A549 (cell line): ENCODE measurements at regions not wholly inside any gene's neighbourhood (a gene's known extent, or its start where the extent isn't known, plus 50 kb on each side); places are given as distances from the start of the nearest gene placed in this dataset.

Experiments
- ATAC-seq, 2 experiments: fragments of 200-7000 bp in 1 of 2; fragments of >200 bp in 1 of 2; cut with Nextera tagmentation in 1 of 2; cut with Tn5 transposase in 1 of 2; 3 replicates each; pipeline versions ENCODE4 v1.8.0 to v1.9.1; 2018 to 2020; ENCODE audit warnings: mild to moderate bottlenecking in 1 of 2, moderate library complexity in 1 of 2
- CTCF ChIA-PET: fragments of 300-600 bp; sonication (Branson Sonifier 250); formaldehyde crosslinking; extraction: SDS; loops from one replicate; lab custom pipeline; 2021; ENCODE audit warnings: antibody characterized with exemption, inconsistent platforms; lab: Yijun Ruan, JAX
- POLR2A ChIA-PET: fragments of 350-600 bp; formaldehyde crosslinking; extraction: SDS; loops from one replicate; lab custom pipeline; 2021; ENCODE audit warnings: antibody characterized with exemption, inconsistent platforms; lab: Yijun Ruan, JAX
- DNase-seq, 2 experiments: peaks; one replicate each; pipeline versions ENCODE4 v3.0.0 to v3.0.0-alpha.2; 2011 to 2016; ENCODE audit warnings: low read depth in 1 of 2, low spot score in 1 of 2
- FAIRE-seq: peaks from 2 replicates; lab custom pipeline; 2011; peaks lifted over from hg19 to GRCh38; lab: Jason Lieb, UNC
- H3K27ac ChIP-seq, 2 experiments: fragments of >200 bp; sonication (Bioruptor Twin); formaldehyde crosslinking; 3 replicates each; pipeline ENCODE4 v1.5.1; 2016 to 2017
- H3K4me1 ChIP-seq: fragments of >200 bp; sonication (Bioruptor Twin); formaldehyde crosslinking; 3 replicates; pipeline ENCODE4 v1.6.1; 2016
- H3K4me2 ChIP-seq: fragments of >200 bp; sonication (Bioruptor Twin); formaldehyde crosslinking; 3 replicates; pipeline ENCODE4 v1.6.1; 2016
- H3K4me3 ChIP-seq: fragments of >200 bp; sonication (Bioruptor Twin); formaldehyde crosslinking; 3 replicates; pipeline ENCODE4 v1.5.1; 2016
- H3K9me3 ChIP-seq: fragments of >200 bp; sonication (Bioruptor Twin); formaldehyde crosslinking; 3 replicates; pipeline ENCODE4 v1.6.1; 2016
- ATOH8 ChIP-seq: fragments of 250-450 bp; sonication (Bioruptor Pico); IDR thresholded peaks from 2 replicates; pipeline ENCODE4 v1.5.0; 2020; ENCODE audit warnings: low read depth, mild to moderate bottlenecking, moderate library complexity
- BHLHE40 ChIP-seq: IDR thresholded peaks from 2 replicates; pipeline ENCODE4 v1.6.1; 2012; ENCODE audit warnings: low read depth, low read length, inconsistent platforms
- CBX2 ChIP-seq: fragments of 200-600 bp; sonication (generic); IDR thresholded peaks from 2 replicates; pipeline ENCODE4 v1.6.1; 2016; ENCODE audit warnings: low read depth, mild to moderate bottlenecking, borderline replicate concordance
- CEBPB ChIP-seq, 2 experiments: fragments of >200 bp in 1 of 2; sonication (Bioruptor Twin) in 1 of 2; formaldehyde crosslinking in 1 of 2; IDR thresholded peaks; 2 replicates each; pipeline ENCODE4 v1.6.1; 2012 to 2016
- E2F6 ChIP-seq: IDR thresholded peaks from 2 replicates; pipeline ENCODE4 v1.6.1; 2012; ENCODE audit warnings: low read depth, borderline replicate concordance
- EP300 ChIP-seq, 2 experiments: fragments of >200 bp; sonication (Bioruptor Twin); formaldehyde crosslinking; IDR thresholded peaks; 2 replicates in 1 of 2; 3 replicates in 1 of 2; pipeline ENCODE4 v1.6.1; 2016 to 2017
- GATA3 ChIP-seq: IDR thresholded peaks from 2 replicates; pipeline ENCODE4 v1.6.1; 2012; ENCODE audit warnings: borderline replicate concordance
- HMGXB4 ChIP-seq: fragments of 250-450 bp; sonication (Bioruptor Pico); IDR thresholded peaks from 2 replicates; pipeline ENCODE4 v1.5.0; 2021; ENCODE audit warnings: mild to moderate bottlenecking, moderate library complexity, borderline replicate concordance
- HOXB5 ChIP-seq: fragments of 250-450 bp; sonication (Bioruptor Pico); IDR thresholded peaks from 2 replicates; pipeline ENCODE4 v1.5.0; 2020; ENCODE audit warnings: mild to moderate bottlenecking, moderate library complexity
- JUNB ChIP-seq: fragments of >200 bp; sonication (Bioruptor Twin); formaldehyde crosslinking; IDR thresholded peaks from 2 replicates; pipeline ENCODE4 v1.6.1; 2016
- KDM5A ChIP-seq: fragments of 200-600 bp; sonication (generic); IDR thresholded peaks from 2 replicates; pipeline ENCODE4 v1.6.1; 2016; ENCODE audit warnings: antibody characterized with exemption, mild to moderate bottlenecking
- MYC ChIP-seq: IDR thresholded peaks from 2 replicates; pipeline ENCODE4 v1.6.1; 2012; ENCODE audit warnings: mild to moderate bottlenecking, inconsistent platforms, low read length, improper control_type of control experiment, borderline replicate concordance
- PHF8 ChIP-seq: fragments of 200-600 bp; sonication (generic); IDR thresholded peaks from 2 replicates; pipeline ENCODE4 v1.6.1; 2016; ENCODE audit warnings: low read depth, mild to moderate bottlenecking, antibody characterized with exemption, moderate library complexity, borderline replicate concordance
- RAD21 ChIP-seq, 2 experiments: fragments of >200 bp in 1 of 2; sonication (Bioruptor Twin) in 1 of 2; formaldehyde crosslinking in 1 of 2; IDR thresholded peaks in 1 of 2; conservative IDR thresholded peaks in 1 of 2; 2 replicates in 1 of 2; 3 replicates in 1 of 2; pipeline ENCODE4 v1.6.1; 2012 to 2018; ENCODE audit warnings: inconsistent platforms in 1 of 2
- RARB ChIP-seq: fragments of 250-450 bp; sonication (Bioruptor Pico); IDR thresholded peaks from 2 replicates; pipeline ENCODE4 v1.8.0; 2021; ENCODE audit warnings: mild to moderate bottlenecking, moderate library complexity
- RNF2 ChIP-seq: fragments of 200-600 bp; sonication (generic); IDR thresholded peaks from 2 replicates; pipeline ENCODE4 v1.6.1; 2016; ENCODE audit warnings: low read depth, mild to moderate bottlenecking, antibody characterized with exemption, moderate library complexity, borderline replicate concordance
- SREBF2 ChIP-seq: fragments of 450-650 bp; IDR thresholded peaks from 2 replicates; pipeline ENCODE4 v1.6.1; 2014; ENCODE audit warnings: mild to moderate bottlenecking, moderate library complexity
- TFCP2L1 ChIP-seq: fragments of 250-450 bp; sonication (Bioruptor Pico); IDR thresholded peaks from 2 replicates; pipeline ENCODE4 v1.5.0; 2021; ENCODE audit warnings: mild to moderate bottlenecking
- ZC3H11A ChIP-seq: fragments of 450-650 bp; IDR thresholded peaks from 2 replicates; pipeline ENCODE4 v1.6.1; 2014; ENCODE audit warnings: antibody characterized with exemption, mild to moderate bottlenecking
- ZFP36 ChIP-seq: fragments of 450-650 bp; IDR thresholded peaks from 2 replicates; pipeline ENCODE4 v1.6.1; 2014; ENCODE audit warnings: borderline replicate concordance; ENCODE audit not compliant: partially characterized antibody
- ZSCAN20 ChIP-seq: fragments of 250-450 bp; sonication (Bioruptor Pico); IDR thresholded peaks from 2 replicates; pipeline ENCODE4 v1.8.0; 2022; ENCODE audit warnings: mild to moderate bottlenecking, moderate library complexity
- WGBS: methylation state at CpG from one replicate; pipeline ENCODE4 v1.1.6; 2017; ENCODE audit errors: missing lambda C conversion rate; 5-methylcytosine and 5-hydroxymethylcytosine counted together

GRCh38 chr1:38571726-38572125, 287.8 kb downstream of the RRAGC start:
- WGBS, result 19% methylated on average over 4 of the region's 4 CpGs
- TF ChIP-seq RAD21 (conservative IDR thresholded peaks at IDR 0.05 in 1 of 2, IDR thresholded peaks at IDR 0.05 in 1 of 2), result no peak
- no peak for TF ChIP-seq EP300 (IDR thresholded peaks at IDR 0.05)
- no peak for TF ChIP-seq KDM5A
- TF ChIP-seq ATOH8 (CRISPR knock-in tag), result no peak
- no peak for TF ChIP-seq PHF8
- TF ChIP-seq, all 56 proteins: peak for 0
- ATAC-seq (no peak), FAIRE-seq (no peak), DNase-seq (no peak)
- Histone ChIP-seq H3K4me2 (no peak overlapping the region), H3K27ac (no peak overlapping the region), H3K4me3 (no peak overlapping the region), H3K4me1 (no peaks in the 10 kb centered on the region), H3K9me3 (no peaks in the 10 kb centered on the region)
- POLR2A ChIA-PET, result no interaction called here
- CTCF ChIA-PET, result no interaction called here

GRCh38 chr1:38570657-38570975, 289.0 kb downstream of the RRAGC start:
- POLR2A ChIA-PET, result no interaction called here
- TF ChIP-seq ZC3H11A (no peak), GATA3 (no peak), TFCP2L1 (CRISPR knock-in tag) (no peak), CEBPB (IDR thresholded peaks at IDR 0.05) (no peak), EP300 (IDR thresholded peaks at IDR 0.05) (no peak), JUNB (no peak), MYC (no peak), SREBF2 (no peak), HMGXB4 (no peak), RARB (CRISPR knock-in tag) (no peak), HOXB5 (CRISPR knock-in tag) (no peak), RNF2 (no peak), RAD21 (conservative IDR thresholded peaks at IDR 0.05 in 1 of 2, IDR thresholded peaks at IDR 0.05 in 1 of 2) (no peak), ZFP36 (no peak), E2F6 (no peak), ZSCAN20 (CRISPR knock-in tag) (no peak), CBX2 (no peak), BHLHE40 (no peak), KDM5A (no peak), ATOH8 (CRISPR knock-in tag) (no peak)
- TF ChIP-seq, all 56 proteins: peak for 0
- no peak for ATAC-seq
- WGBS, result 40% methylated on average over 3 of the region's 3 CpGs
- H3K4me3 ChIP-seq, result no peak overlapping the region
- FAIRE-seq, result no peak
- H3K27ac ChIP-seq, result no peak overlapping the region
- DNase-seq, result no peak
- H3K4me2 ChIP-seq, result no peak overlapping the region
- no peaks in the 10 kb centered on the region for H3K9me3 ChIP-seq
- H3K4me1 ChIP-seq, result no peaks in the 10 kb centered on the region
- CTCF ChIA-PET, result no interaction called here
